ENCODE measurements at regions not wholly inside any gene's neighbourhood (a gene's known extent, or its start where the extent isn't known, plus 50 kb on each side); places are given as distances from the start of the nearest gene placed in this dataset.

DNA sequence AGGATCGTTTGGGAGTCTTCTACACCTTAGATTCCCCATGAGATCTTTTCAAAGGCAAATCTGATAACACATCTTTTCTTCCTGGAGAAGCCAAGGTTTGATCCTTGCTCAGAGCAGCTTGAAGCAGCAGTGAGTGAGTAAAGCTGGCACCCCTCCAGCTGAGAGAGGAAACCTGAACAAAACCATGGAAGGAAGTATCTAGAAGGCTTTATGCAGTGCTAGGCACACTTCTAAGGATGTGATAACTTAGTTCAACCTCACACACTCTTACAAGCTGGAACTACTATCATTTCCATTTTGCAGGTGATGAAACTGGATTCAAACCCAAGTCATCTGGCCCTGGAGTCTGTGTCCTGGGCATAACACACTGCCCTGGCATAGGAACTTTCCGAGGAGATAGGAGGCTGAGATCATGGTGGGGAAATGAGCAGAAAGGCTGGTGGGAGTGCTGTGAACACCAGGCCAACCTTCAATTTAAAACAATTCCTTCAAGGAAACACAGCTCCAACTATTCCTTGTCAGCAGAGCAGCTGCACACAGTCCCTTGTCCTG lies 71.2 kb downstream of the CTAGE1 start:
- TF ChIP-seq, protein P1, sequence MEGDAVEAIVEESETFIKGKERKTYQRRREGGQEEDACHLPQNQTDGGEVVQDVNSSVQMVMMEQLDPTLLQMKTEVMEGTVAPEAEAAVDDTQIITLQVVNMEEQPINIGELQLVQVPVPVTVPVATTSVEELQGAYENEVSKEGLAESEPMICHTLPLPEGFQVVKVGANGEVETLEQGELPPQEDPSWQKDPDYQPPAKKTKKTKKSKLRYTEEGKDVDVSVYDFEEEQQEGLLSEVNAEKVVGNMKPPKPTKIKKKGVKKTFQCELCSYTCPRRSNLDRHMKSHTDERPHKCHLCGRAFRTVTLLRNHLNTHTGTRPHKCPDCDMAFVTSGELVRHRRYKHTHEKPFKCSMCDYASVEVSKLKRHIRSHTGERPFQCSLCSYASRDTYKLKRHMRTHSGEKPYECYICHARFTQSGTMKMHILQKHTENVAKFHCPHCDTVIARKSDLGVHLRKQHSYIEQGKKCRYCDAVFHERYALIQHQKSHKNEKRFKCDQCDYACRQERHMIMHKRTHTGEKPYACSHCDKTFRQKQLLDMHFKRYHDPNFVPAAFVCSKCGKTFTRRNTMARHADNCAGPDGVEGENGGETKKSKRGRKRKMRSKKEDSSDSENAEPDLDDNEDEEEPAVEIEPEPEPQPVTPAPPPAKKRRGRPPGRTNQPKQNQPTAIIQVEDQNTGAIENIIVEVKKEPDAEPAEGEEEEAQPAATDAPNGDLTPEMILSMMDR (IDR thresholded peaks at IDR 0.05): no peak
- TF ChIP-seq POLR2A (IDR thresholded peaks at IDR 0.05): no peak

All from heart left ventricle (tissue), 13 donors.